ENCODE measurements at regions not wholly inside any gene's neighbourhood (a gene's known extent, or its start where the extent isn't known, plus 50 kb on each side); places are given as distances from the start of the nearest gene placed in this dataset.

DNA sequence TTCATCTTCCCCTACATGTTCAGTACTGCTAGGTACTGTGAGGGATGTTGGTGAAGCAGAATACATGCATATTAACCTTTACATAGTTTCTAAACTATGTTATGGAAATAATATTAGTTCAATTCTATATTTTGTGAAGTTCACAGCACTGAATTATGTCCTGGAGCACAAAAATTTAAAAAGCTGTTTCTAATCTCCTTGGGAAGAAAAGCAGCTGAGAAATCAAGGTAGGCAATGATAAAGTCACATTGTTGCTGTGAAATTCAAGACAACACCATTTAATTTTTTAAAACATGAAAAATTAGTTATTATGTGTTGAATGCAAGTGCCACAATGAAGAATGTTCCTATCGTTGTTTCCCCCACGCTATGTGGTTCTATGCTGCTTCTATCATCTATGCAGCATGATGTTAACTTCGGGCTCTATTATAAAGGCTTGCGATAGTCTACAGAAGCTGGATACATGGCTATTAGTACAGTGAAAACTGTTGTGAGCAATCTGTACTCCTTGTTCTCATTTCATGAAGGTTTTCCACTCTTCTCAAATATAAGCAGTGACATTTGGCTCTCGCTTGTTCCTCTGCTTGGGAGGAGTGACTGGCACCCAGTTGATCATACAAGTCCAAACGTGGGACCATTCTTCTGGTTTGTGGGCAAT lies 164.3 kb downstream of the AASDHPPT start (continued):
- TF ChIP-seq ATF3 (IDR thresholded peaks at IDR 0.05), result no peak
- no peak for TF ChIP-seq SRF (IDR thresholded peaks at IDR 0.05; ENCODE audit: low read depth)

- no peak for DNase-seq (ENCODE audit: low read depth, low spot score)
- no peak for ATAC-seq
- Histone ChIP-seq H3K9me2 (ENCODE audit: insufficient read depth) (no peaks in the 10 kb centered on the region), H3K4me2 (ENCODE audit: low read length) (no peak overlapping the region), H3K36me3 (ENCODE audit: control insufficient read depth in 1 of 2, insufficient read depth in 2 of 2, low read length in 2 of 2) (no peaks in the 10 kb centered on the region), H3K4me1 (ENCODE audit: control insufficient read depth in 1 of 2, insufficient read depth in 2 of 2, low read length in 2 of 2) (no peaks in the 10 kb centered on the region), H3K79me2 (ENCODE audit: insufficient read depth, low read length) (no peaks in the 10 kb centered on the region), H2AFZ (ENCODE audit: low read depth, low read length, poor library complexity, severe bottlenecking) (no peak overlapping the region), H4K20me1 (ENCODE audit: insufficient read depth) (no peaks in the 10 kb centered on the region), H3K27me3 (ENCODE audit: insufficient read depth, low read length) (no peaks in the 10 kb centered on the region), H3K4me3 (replicated peaks in 1 of 2; ENCODE audit: low read depth in 1 of 2, low read length in 2 of 2) (no peak overlapping the region), H3K9me3 (ENCODE audit: control insufficient read depth in 1 of 2, insufficient read depth in 1 of 2, low read depth in 1 of 2, low read length in 2 of 2) (no peaks in the 10 kb centered on the region), H3K9ac (ENCODE audit: low read length) (no peak overlapping the region), H3K27ac (ENCODE audit: low read depth, low read length) (no peak overlapping the region)
- RAD21 ChIA-PET (ENCODE audit: low non-redundant PET in 1 of 2, low total read pairs in 2 of 2, uncharacterized antibody in 2 of 2, unreplicated experiment in 2 of 2), result no interaction called here
- BruUV-seq (replicated peaks), result no TSS peak
- CTCF ChIA-PET, result no interaction called here
- TF ChIP-seq REST (IDR thresholded peaks at IDR 0.05; ENCODE audit: low read depth), result no peak
- no peak for TF ChIP-seq CEBPB (IDR thresholded peaks at IDR 0.05; ENCODE audit: low read depth)
- TF ChIP-seq, protein P1, sequence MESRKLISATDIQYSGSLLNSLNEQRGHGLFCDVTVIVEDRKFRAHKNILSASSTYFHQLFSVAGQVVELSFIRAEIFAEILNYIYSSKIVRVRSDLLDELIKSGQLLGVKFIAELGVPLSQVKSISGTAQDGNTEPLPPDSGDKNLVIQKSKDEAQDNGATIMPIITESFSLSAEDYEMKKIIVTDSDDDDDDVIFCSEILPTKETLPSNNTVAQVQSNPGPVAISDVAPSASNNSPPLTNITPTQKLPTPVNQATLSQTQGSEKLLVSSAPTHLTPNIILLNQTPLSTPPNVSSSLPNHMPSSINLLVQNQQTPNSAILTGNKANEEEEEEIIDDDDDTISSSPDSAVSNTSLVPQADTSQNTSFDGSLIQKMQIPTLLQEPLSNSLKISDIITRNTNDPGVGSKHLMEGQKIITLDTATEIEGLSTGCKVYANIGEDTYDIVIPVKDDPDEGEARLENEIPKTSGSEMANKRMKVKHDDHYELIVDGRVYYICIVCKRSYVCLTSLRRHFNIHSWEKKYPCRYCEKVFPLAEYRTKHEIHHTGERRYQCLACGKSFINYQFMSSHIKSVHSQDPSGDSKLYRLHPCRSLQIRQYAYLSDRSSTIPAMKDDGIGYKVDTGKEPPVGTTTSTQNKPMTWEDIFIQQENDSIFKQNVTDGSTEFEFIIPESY (IDR thresholded peaks at IDR 0.05; ENCODE audit: extremely low read depth, insufficient replicate concordance, low read length), result no peak
- TF ChIP-seq TCF7L2 (IDR thresholded peaks at IDR 0.05; ENCODE audit: borderline replicate concordance, extremely low read depth, insufficient read depth, insufficient read length), result no peak
- TF ChIP-seq ZFX (IDR thresholded peaks at IDR 0.05), result no peak
- TF ChIP-seq MAX (IDR thresholded peaks at IDR 0.05), result no peak
- no peak for TF ChIP-seq EZH2 (IDR thresholded peaks at IDR 0.05)
- no peak for TF ChIP-seq JUND (IDR thresholded peaks at IDR 0.05)
- TF ChIP-seq EGR1 (IDR thresholded peaks at IDR 0.05; ENCODE audit: low read depth), result no peak
- no peak for TF ChIP-seq ZNF274 (IDR thresholded peaks at IDR 0.05; ENCODE audit: low read depth, low read length)
- no peak for TF ChIP-seq RAD21 (IDR thresholded peaks at IDR 0.05; ENCODE audit: low read depth)
- no peak for TF ChIP-seq FOSL1 (IDR thresholded peaks at IDR 0.05; ENCODE audit: low read depth)
- intact Hi-C loops (cut with micrococcal nuclease), result no loop called here
- POLR2A ChIA-PET, result no interaction called here
Observed at GRCh38 chr11:106242718-106243415, 165.4 kb downstream of the AASDHPPT start.
